Loucy (cell line): ENCODE measurements at regions not wholly inside any gene's neighbourhood (a gene's known extent, or its start where the extent isn't known, plus 50 kb on each side); places are given as distances from the start of the nearest gene placed in this dataset.

Experiments
- H2AFZ ChIP-seq: fragments of 200-600 bp; sonication (generic); 2 replicates; pipeline ENCODE4 v1.6.0; 2016; ENCODE audit warnings: antibody characterized with exemption, mild to moderate bottlenecking, low read length, moderate library complexity
- H3F3A ChIP-seq: fragments of 200-600 bp; 2 replicates; pipeline ENCODE4 v1.6.0; 2016; ENCODE audit warnings: antibody characterized with exemption, low read depth, mild to moderate bottlenecking
- H3K27me3 ChIP-seq: fragments of 200-600 bp; sonication (generic); 2 replicates; pipeline ENCODE4 v1.6.1; 2014; ENCODE audit warnings: low read length, mild to moderate bottlenecking; ENCODE audit not compliant: insufficient read depth, poor library complexity, severe bottlenecking
- H3K36me3 ChIP-seq: fragments of 200-600 bp; sonication (generic); 2 replicates; pipeline ENCODE4 v1.6.1; 2016; ENCODE audit warnings: low read length; ENCODE audit not compliant: insufficient read depth
- H3K4me1 ChIP-seq: fragments of 200-600 bp; sonication (generic); 2 replicates; pipeline ENCODE4 v1.5.1; 2014; ENCODE audit warnings: low read length, mild to moderate bottlenecking; ENCODE audit not compliant: insufficient read depth, poor library complexity, severe bottlenecking
- H3K4me2 ChIP-seq: fragments of 200-600 bp; sonication (generic); 2 replicates; pipeline ENCODE4 v1.6.0; 2014; ENCODE audit warnings: antibody characterized with exemption, low read length, low read depth, mild to moderate bottlenecking; ENCODE audit not compliant: poor library complexity, severe bottlenecking
- H3K4me3 ChIP-seq: fragments of 200-600 bp; sonication (generic); 2 replicates; pipeline ENCODE4 v1.5.1; 2014; ENCODE audit warnings: low read length, mild to moderate bottlenecking, mixed read lengths; ENCODE audit not compliant: poor library complexity, severe bottlenecking
- H3K79me2 ChIP-seq: fragments of 200-600 bp; sonication (generic); 2 replicates; pipeline ENCODE4 v1.6.1; 2014; ENCODE audit warnings: low read length; ENCODE audit not compliant: insufficient read depth
- H3K9ac ChIP-seq: fragments of 200-600 bp; sonication (generic); 2 replicates; pipeline ENCODE4 v1.6.0; 2014; ENCODE audit warnings: mild to moderate bottlenecking, low read depth, low read length, moderate library complexity; ENCODE audit not compliant: poor library complexity, severe bottlenecking
- H3K9me2 ChIP-seq: fragments of 200-600 bp; sonication (generic); replicated peaks from 2 replicates; pipeline ENCODE4 v1.6.1; 2016; ENCODE audit warnings: low read depth, low read length, mixed read lengths
- H3K9me3 ChIP-seq: fragments of 200-600 bp; sonication (generic); 2 replicates; pipeline ENCODE4 v1.6.1; 2014; ENCODE audit warnings: mild to moderate bottlenecking, antibody characterized with exemption, low read length, low read depth; ENCODE audit not compliant: insufficient read depth
- H4K20me1 ChIP-seq: fragments of 200-600 bp; sonication (generic); 2 replicates; pipeline ENCODE4 v1.6.0; 2014; ENCODE audit warnings: antibody characterized with exemption, low read length, mild to moderate bottlenecking; ENCODE audit not compliant: insufficient read depth, poor library complexity, severe bottlenecking
- CTCF ChIP-seq: fragments of 200-600 bp; sonication (generic); conservative IDR thresholded peaks from 2 replicates; pipeline ENCODE4 v1.5.1; 2014; ENCODE audit warnings: mild to moderate bottlenecking, antibody characterized with exemption, low read length
- EZH2phosphoT487 ChIP-seq: fragments of 200-600 bp; IDR thresholded peaks from 2 replicates; pipeline ENCODE4 v1.6.1; 2018; ENCODE audit warnings: antibody characterized with exemption, mild to moderate bottlenecking, moderate library complexity, borderline replicate concordance

DNA sequence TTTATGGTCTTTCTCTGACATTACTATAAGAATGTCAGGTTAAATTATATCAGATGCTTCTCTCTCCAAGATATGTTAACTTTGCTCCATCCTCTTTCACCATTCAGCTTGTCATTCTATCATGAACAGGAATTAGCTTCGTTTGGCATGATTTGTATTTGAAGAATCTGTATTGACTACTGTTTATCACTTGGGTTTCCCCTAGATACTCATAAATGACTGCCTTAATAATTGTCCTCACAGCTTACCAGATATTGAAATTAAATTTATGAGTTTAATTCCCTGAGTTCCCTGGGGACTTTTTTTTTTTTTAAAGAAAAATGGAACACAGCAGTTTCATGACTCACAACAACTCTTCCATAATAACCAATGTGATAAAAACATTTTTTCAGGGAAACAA, 76.2 kb upstream of the EOLA2 start:
- Histone ChIP-seq H3K9me2 (no peaks in the 10 kb centered on the region), H3K4me3 (no peak overlapping the region), H3K27me3 (no peaks in the 10 kb centered on the region), H3K9ac (no peak overlapping the region), H3K79me2 (no peaks in the 10 kb centered on the region), H3K9me3 (no peaks in the 10 kb centered on the region), H3F3A (no peaks in the 10 kb centered on the region), H3K36me3 (no peaks in the 10 kb centered on the region), H4K20me1 (no peaks in the 10 kb centered on the region), H3K4me2 (no peak overlapping the region), H2AFZ (no peak overlapping the region), H3K4me1 (no peaks in the 10 kb centered on the region)
- TF ChIP-seq CTCF = no peak
- TF ChIP-seq EZH2phosphoT487 = no peak

- H3K9me2 ChIP-seq = no peaks in the 10 kb centered on the region
- H3K9me3 ChIP-seq = no peaks in the 10 kb centered on the region
- H3K4me1 ChIP-seq = no peaks in the 10 kb centered on the region
- no peak for TF ChIP-seq EZH2phosphoT487
- TF ChIP-seq CTCF = no peak
- H3K9ac ChIP-seq = no peak overlapping the region
- H3K36me3 ChIP-seq = no peaks in the 10 kb centered on the region
- H3F3A ChIP-seq = no peaks in the 10 kb centered on the region
- no peaks in the 10 kb centered on the region for H3K27me3 ChIP-seq
- no peaks in the 10 kb centered on the region for H4K20me1 ChIP-seq
- no peak overlapping the region for H2AFZ ChIP-seq
- H3K4me2 ChIP-seq = no peak overlapping the region
- no peaks in the 10 kb centered on the region for H3K79me2 ChIP-seq
- H3K4me3 ChIP-seq = no peak overlapping the region
These were observed 79.6 kb upstream of the EOLA2 start for GRCh38 chrX:150017868-150018267.

GRCh38 chrX:150018931-150019361, 80.7 kb upstream of the EOLA2 start:
- no peak overlapping the region for H3K4me2 ChIP-seq
- no peak overlapping the region for H2AFZ ChIP-seq
- H3K36me3 ChIP-seq = no peaks in the 10 kb centered on the region
- no peaks in the 10 kb centered on the region for H3K4me1 ChIP-seq
- H3F3A ChIP-seq = no peaks in the 10 kb centered on the region
- H3K9me3 ChIP-seq = no peaks in the 10 kb centered on the region
- H3K9me2 ChIP-seq = no peaks in the 10 kb centered on the region
- H3K9ac ChIP-seq = no peak overlapping the region
- no peaks in the 10 kb centered on the region for H3K79me2 ChIP-seq
- TF ChIP-seq EZH2phosphoT487 (no peak), CTCF (no peak)
- H4K20me1 ChIP-seq = no peaks in the 10 kb centered on the region
- H3K4me3 ChIP-seq = no peak overlapping the region
- H3K27me3 ChIP-seq = no peaks in the 10 kb centered on the region
